HCT116 (cell line): ENCODE measurements at regions not wholly inside any gene's neighbourhood (a gene's known extent, or its start where the extent isn't known, plus 50 kb on each side); places are given as distances from the start of the nearest gene placed in this dataset.

Source experiments
- ATAC-seq: fragments of 200-7000 bp; cut with Tn5 transposase; 2 replicates; pipeline ENCODE4 v1.9.1; 2020; ENCODE audit warnings: mild to moderate bottlenecking, moderate library complexity
- BruUV-seq: library from RNA; stranded (reverse); fragments of 400-500 nt; replicated peaks from 2 replicates; lab custom pipeline; 2021; lab: Mats Ljungman, UMichigan
- CTCF ChIA-PET: fragments of 300-600 bp; sonication (Branson Sonifier 250); formaldehyde crosslinking; loops from one replicate; lab custom pipeline; 2021; ENCODE audit warnings: antibody characterized with exemption; lab: Charles Lee
- POLR2A ChIA-PET: fragments of 300-600, 350-600 bp; sonication (Branson Sonifier 250); formaldehyde crosslinking; loops from one replicate; lab custom pipeline; 2021; ENCODE audit warnings: antibody characterized with exemption; lab: Charles Lee
- RAD21 ChIA-PET, 2 experiments: fragments of 300-600 bp; sonication (Branson Sonifier 250); formaldehyde crosslinking; loops; one replicate each; lab custom pipeline; 2023; ENCODE audit warnings: low total read pairs in 2 of 2; ENCODE audit not compliant: uncharacterized antibody in 2 of 2, unreplicated experiment in 2 of 2, low non-redundant PET in 1 of 2; lab: Charles Lee
- DNase-seq: peaks from one replicate; pipeline ENCODE4 v3.0.0-alpha.2; 2010; ENCODE audit warnings: low read depth, low spot score
- H2AFZ ChIP-seq: fragments of 200-600 bp; shearing (Covaris generic), sonication (generic); 2 replicates; pipeline ENCODE4 v1.6.1; 2017; ENCODE audit warnings: low read depth, mixed run types, mixed read lengths, antibody characterized with exemption, low read length; ENCODE audit not compliant: poor library complexity, severe bottlenecking
- H3K27ac ChIP-seq: 2 replicates; pipeline ENCODE4 v1.5.1; 2012; ENCODE audit warnings: low read depth, low read length
- H3K27me3 ChIP-seq: fragments of 200-600 bp; sonication (generic); 2 replicates; pipeline ENCODE4 v1.6.1; 2016; ENCODE audit warnings: mixed run types, low read length, mixed read lengths; ENCODE audit not compliant: insufficient read depth
- H3K36me3 ChIP-seq, 2 experiments: fragments of 200-500 bp in 1 of 2; fragments of 200-600 bp in 1 of 2; sonication (Bioruptor generic) in 1 of 2; sonication (generic) in 1 of 2; 2 replicates each; pipeline versions ENCODE4 v1.5.1 to v1.6.1; 2014 to 2016; ENCODE audit warnings: low read length in 2 of 2, inconsistent platforms in 1 of 2, mixed read lengths in 1 of 2, mixed run types in 1 of 2; ENCODE audit not compliant: insufficient read depth in 2 of 2, control insufficient read depth in 1 of 2
- H3K4me1 ChIP-seq, 2 experiments: fragments of 200-600 bp in 1 of 2; sonication (generic) in 1 of 2; 2 replicates each; pipeline versions ENCODE4 v1.5.1 to v1.6.1; 2012 to 2017; ENCODE audit warnings: low read length in 2 of 2, inconsistent platforms in 1 of 2, mild to moderate bottlenecking in 1 of 2, mixed read lengths in 1 of 2, mixed run types in 1 of 2, moderate library complexity in 1 of 2; ENCODE audit not compliant: insufficient read depth in 2 of 2, control insufficient read depth in 1 of 2
- H3K4me2 ChIP-seq: fragments of 200-600 bp; sonication (generic); 2 replicates; pipeline ENCODE4 v1.6.1; 2017; ENCODE audit warnings: mixed run types, low read length, mixed read lengths
- H3K4me3 ChIP-seq, 2 experiments: fragments of 200-600 bp in 1 of 2; sonication (generic) in 1 of 2; replicated peaks in 1 of 2; 2 replicates each; pipeline ENCODE4 v1.5.1; 2011 to 2016; ENCODE audit warnings: low read length in 2 of 2, control low read depth in 1 of 2, low read depth in 1 of 2, mild to moderate bottlenecking in 1 of 2, mixed read lengths in 1 of 2, mixed run types in 1 of 2
- H3K79me2 ChIP-seq: fragments of 200-600 bp; sonication (generic); 2 replicates; pipeline ENCODE4 v1.6.1; 2017; ENCODE audit warnings: mild to moderate bottlenecking, mixed run types, low read length, moderate library complexity, mixed read lengths; ENCODE audit not compliant: insufficient read depth
- H3K9ac ChIP-seq: fragments of 200-600 bp; sonication (generic); 2 replicates; pipeline ENCODE4 v1.6.1; 2016; ENCODE audit warnings: low read length, mixed read lengths
- H3K9me2 ChIP-seq: fragments of 200-600 bp; sonication (generic), shearing (Covaris generic); 2 replicates; pipeline ENCODE4 v1.6.1; 2017; ENCODE audit warnings: mixed run types, mild to moderate bottlenecking, moderate library complexity; ENCODE audit not compliant: insufficient read depth
- H3K9me3 ChIP-seq, 2 experiments: fragments of 200-500 bp in 1 of 2; fragments of 200-600 bp in 1 of 2; sonication (Bioruptor generic) in 1 of 2; sonication (generic) in 1 of 2; 2 replicates each; pipeline ENCODE4 v1.6.1; 2014 to 2017; ENCODE audit warnings: low read length in 2 of 2, mixed read lengths in 2 of 2, inconsistent platforms in 1 of 2, low read depth in 1 of 2, mild to moderate bottlenecking in 1 of 2, mixed run types in 1 of 2, moderate library complexity in 1 of 2; ENCODE audit not compliant: control insufficient read depth in 1 of 2, insufficient read depth in 1 of 2
- H4K20me1 ChIP-seq: fragments of 200-600 bp; sonication (generic), shearing (Covaris generic); 2 replicates; pipeline ENCODE4 v1.6.1; 2017; ENCODE audit warnings: mixed run types, mild to moderate bottlenecking, moderate library complexity; ENCODE audit not compliant: insufficient read depth
- CBX3 ChIP-seq: IDR thresholded peaks from 2 replicates; pipeline ENCODE4 v1.6.1; 2012; ENCODE audit warnings: low read depth
- EGR1 ChIP-seq: IDR thresholded peaks from 2 replicates; pipeline ENCODE4 v1.6.1; 2012; ENCODE audit warnings: low read depth
- ELF1 ChIP-seq: IDR thresholded peaks from 2 replicates; pipeline ENCODE4 v1.6.1; 2012; ENCODE audit warnings: low read depth, borderline replicate concordance
- EZH2 ChIP-seq: fragments of 200-600 bp; sonication (generic); IDR thresholded peaks from 2 replicates; pipeline ENCODE4 v1.6.1; 2017; ENCODE audit warnings: antibody characterized with exemption, mixed run types
- EZH2phosphoT487 ChIP-seq: fragments of 200-600 bp; IDR thresholded peaks from 2 replicates; pipeline ENCODE4 v1.6.1; 2018; ENCODE audit warnings: antibody characterized with exemption, borderline replicate concordance
- FOSL1 ChIP-seq: IDR thresholded peaks from 2 replicates; pipeline ENCODE4 v1.6.1; 2012; ENCODE audit warnings: low read depth
- JUND ChIP-seq: IDR thresholded peaks from 2 replicates; pipeline ENCODE4 v1.6.1; 2012
- POLR2AphosphoS5 ChIP-seq: IDR thresholded peaks from 2 replicates; pipeline ENCODE4 v1.6.1; 2011; ENCODE audit warnings: mild to moderate bottlenecking, low read depth, low read length, moderate library complexity
- RAD21 ChIP-seq: IDR thresholded peaks from 2 replicates; pipeline ENCODE4 v1.6.1; 2012; ENCODE audit warnings: low read depth, mild to moderate bottlenecking
- SIN3A ChIP-seq: IDR thresholded peaks from 2 replicates; pipeline ENCODE4 v1.6.1; 2012; ENCODE audit warnings: low read depth
- SP1 ChIP-seq: IDR thresholded peaks from 2 replicates; pipeline ENCODE4 v1.6.1; 2012; ENCODE audit warnings: low read depth
- SRF ChIP-seq: IDR thresholded peaks from 2 replicates; pipeline ENCODE4 v1.6.1; 2012; ENCODE audit warnings: low read depth
- YY1 ChIP-seq: IDR thresholded peaks from 2 replicates; pipeline ENCODE4 v1.6.1; 2011; ENCODE audit warnings: low read length, low read depth, moderate library complexity, mild to moderate bottlenecking; ENCODE audit not compliant: insufficient replicate concordance; ENCODE audit errors: extremely low read depth
- ZFX ChIP-seq: fragments of 450-650 bp; IDR thresholded peaks from 2 replicates; pipeline ENCODE4 v1.6.1; 2017
- ZNF274 ChIP-seq: fragments of 200-500 bp; sonication (Bioruptor generic); IDR thresholded peaks from 2 replicates; pipeline ENCODE4 v1.6.1; 2014; ENCODE audit warnings: mild to moderate bottlenecking, low read depth, low read length, inconsistent platforms
- intact Hi-C: fragments of 100-400 bp; cut with micrococcal nuclease; formaldehyde crosslinking; loops from 2 replicates; pipeline ENCODE4 v1.10.0; 2022
- TF ChIP-seq, protein P1 (sequence below): IDR thresholded peaks from 2 replicates; pipeline ENCODE4 v1.6.1; 2012; ENCODE audit warnings: low read depth
- TF ChIP-seq, protein P2 (sequence below): IDR thresholded peaks from 2 replicates; pipeline ENCODE4 v1.6.1; 2011; ENCODE audit warnings: mild to moderate bottlenecking, low read length, moderate library complexity; ENCODE audit not compliant: insufficient replicate concordance; ENCODE audit errors: extremely low read depth
- TF ChIP-seq, protein P3 (sequence below): IDR thresholded peaks from 2 replicates; pipeline ENCODE4 v1.6.1; 2012
- TF ChIP-seq, protein P4 (sequence below), 3 experiments: fragments of 200-600 bp in 1 of 3; sonication (generic) in 1 of 3; IDR thresholded peaks in 2 of 3; conservative IDR thresholded peaks in 1 of 3; 2 replicates each; pipeline ENCODE4 v1.5.1; 2012 to 2017; ENCODE audit warnings: low read depth in 2 of 3, low read length in 2 of 3, antibody characterized with exemption in 1 of 3, borderline replicate concordance in 1 of 3, control low read depth in 1 of 3, mild to moderate bottlenecking in 1 of 3, mixed read lengths in 1 of 3, mixed run types in 1 of 3, moderate library complexity in 1 of 3; ENCODE audit not compliant: insufficient read depth in 1 of 3
- TF ChIP-seq, protein P5 (sequence below): IDR thresholded peaks from 2 replicates; pipeline ENCODE4 v1.6.1; 2012

DNA sequence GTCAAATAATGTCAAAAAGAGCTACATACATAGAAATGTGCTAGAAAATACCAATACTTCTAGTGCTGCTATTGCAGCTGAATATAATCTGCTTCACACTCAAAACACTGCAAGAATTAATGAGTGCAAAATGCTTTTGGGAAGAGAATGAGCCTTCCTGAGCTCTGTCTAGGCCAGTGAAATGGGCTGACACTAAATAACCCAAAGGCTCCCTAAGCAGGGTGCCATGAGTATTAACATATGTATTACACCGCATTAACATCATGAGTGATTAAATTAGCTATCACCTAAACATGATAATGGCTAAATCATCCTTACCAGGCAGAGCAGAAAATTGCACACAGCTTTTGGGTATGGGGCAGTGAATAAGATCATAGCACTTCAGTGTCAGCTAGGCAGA is 806.3 kb upstream of the NECTIN3 start:
- no peak overlapping the region for H3K4me3 ChIP-seq
- no peaks in the 10 kb centered on the region for H3K79me2 ChIP-seq
- H3K36me3 ChIP-seq, result no peaks in the 10 kb centered on the region
- CTCF ChIA-PET, result no interaction called here
- no peak overlapping the region for H3K4me2 ChIP-seq
- no peaks in the 10 kb centered on the region for H3K4me1 ChIP-seq
- BruUV-seq, result no TSS peak
- no peaks in the 10 kb centered on the region for H3K27me3 ChIP-seq
- no peaks in the 10 kb centered on the region for H3K9me2 ChIP-seq
- no peak overlapping the region for H2AFZ ChIP-seq
- ATAC-seq, result no peak
- H3K27ac ChIP-seq, result no peak overlapping the region
- POLR2A ChIA-PET, result no interaction called here
- H3K9me3 ChIP-seq, result no peaks in the 10 kb centered on the region
- H4K20me1 ChIP-seq, result no peaks in the 10 kb centered on the region
- RAD21 ChIA-PET, result no interaction called here
- intact Hi-C loops, result no loop called here
- TF ChIP-seq, protein P1, sequence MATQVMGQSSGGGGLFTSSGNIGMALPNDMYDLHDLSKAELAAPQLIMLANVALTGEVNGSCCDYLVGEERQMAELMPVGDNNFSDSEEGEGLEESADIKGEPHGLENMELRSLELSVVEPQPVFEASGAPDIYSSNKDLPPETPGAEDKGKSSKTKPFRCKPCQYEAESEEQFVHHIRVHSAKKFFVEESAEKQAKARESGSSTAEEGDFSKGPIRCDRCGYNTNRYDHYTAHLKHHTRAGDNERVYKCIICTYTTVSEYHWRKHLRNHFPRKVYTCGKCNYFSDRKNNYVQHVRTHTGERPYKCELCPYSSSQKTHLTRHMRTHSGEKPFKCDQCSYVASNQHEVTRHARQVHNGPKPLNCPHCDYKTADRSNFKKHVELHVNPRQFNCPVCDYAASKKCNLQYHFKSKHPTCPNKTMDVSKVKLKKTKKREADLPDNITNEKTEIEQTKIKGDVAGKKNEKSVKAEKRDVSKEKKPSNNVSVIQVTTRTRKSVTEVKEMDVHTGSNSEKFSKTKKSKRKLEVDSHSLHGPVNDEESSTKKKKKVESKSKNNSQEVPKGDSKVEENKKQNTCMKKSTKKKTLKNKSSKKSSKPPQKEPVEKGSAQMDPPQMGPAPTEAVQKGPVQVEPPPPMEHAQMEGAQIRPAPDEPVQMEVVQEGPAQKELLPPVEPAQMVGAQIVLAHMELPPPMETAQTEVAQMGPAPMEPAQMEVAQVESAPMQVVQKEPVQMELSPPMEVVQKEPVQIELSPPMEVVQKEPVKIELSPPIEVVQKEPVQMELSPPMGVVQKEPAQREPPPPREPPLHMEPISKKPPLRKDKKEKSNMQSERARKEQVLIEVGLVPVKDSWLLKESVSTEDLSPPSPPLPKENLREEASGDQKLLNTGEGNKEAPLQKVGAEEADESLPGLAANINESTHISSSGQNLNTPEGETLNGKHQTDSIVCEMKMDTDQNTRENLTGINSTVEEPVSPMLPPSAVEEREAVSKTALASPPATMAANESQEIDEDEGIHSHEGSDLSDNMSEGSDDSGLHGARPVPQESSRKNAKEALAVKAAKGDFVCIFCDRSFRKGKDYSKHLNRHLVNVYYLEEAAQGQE, result no peak
- no peak for TF ChIP-seq YY1
- TF ChIP-seq, protein P2, sequence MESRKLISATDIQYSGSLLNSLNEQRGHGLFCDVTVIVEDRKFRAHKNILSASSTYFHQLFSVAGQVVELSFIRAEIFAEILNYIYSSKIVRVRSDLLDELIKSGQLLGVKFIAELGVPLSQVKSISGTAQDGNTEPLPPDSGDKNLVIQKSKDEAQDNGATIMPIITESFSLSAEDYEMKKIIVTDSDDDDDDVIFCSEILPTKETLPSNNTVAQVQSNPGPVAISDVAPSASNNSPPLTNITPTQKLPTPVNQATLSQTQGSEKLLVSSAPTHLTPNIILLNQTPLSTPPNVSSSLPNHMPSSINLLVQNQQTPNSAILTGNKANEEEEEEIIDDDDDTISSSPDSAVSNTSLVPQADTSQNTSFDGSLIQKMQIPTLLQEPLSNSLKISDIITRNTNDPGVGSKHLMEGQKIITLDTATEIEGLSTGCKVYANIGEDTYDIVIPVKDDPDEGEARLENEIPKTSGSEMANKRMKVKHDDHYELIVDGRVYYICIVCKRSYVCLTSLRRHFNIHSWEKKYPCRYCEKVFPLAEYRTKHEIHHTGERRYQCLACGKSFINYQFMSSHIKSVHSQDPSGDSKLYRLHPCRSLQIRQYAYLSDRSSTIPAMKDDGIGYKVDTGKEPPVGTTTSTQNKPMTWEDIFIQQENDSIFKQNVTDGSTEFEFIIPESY, result no peak
- TF ChIP-seq, protein P3, sequence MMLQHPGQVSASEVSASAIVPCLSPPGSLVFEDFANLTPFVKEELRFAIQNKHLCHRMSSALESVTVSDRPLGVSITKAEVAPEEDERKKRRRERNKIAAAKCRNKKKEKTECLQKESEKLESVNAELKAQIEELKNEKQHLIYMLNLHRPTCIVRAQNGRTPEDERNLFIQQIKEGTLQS, result no peak
- TF ChIP-seq, protein P4, sequence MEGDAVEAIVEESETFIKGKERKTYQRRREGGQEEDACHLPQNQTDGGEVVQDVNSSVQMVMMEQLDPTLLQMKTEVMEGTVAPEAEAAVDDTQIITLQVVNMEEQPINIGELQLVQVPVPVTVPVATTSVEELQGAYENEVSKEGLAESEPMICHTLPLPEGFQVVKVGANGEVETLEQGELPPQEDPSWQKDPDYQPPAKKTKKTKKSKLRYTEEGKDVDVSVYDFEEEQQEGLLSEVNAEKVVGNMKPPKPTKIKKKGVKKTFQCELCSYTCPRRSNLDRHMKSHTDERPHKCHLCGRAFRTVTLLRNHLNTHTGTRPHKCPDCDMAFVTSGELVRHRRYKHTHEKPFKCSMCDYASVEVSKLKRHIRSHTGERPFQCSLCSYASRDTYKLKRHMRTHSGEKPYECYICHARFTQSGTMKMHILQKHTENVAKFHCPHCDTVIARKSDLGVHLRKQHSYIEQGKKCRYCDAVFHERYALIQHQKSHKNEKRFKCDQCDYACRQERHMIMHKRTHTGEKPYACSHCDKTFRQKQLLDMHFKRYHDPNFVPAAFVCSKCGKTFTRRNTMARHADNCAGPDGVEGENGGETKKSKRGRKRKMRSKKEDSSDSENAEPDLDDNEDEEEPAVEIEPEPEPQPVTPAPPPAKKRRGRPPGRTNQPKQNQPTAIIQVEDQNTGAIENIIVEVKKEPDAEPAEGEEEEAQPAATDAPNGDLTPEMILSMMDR (IDR thresholded peaks at IDR 0.05 in 2 of 3, conservative IDR thresholded peaks at IDR 0.05 in 1 of 3; ENCODE audit: borderline replicate concordance in 1 of 3, insufficient read depth in 1 of 3, low read depth in 2 of 3, low read length in 2 of 3), result no peak
- no peak for TF ChIP-seq SRF
- TF ChIP-seq EZH2phosphoT487, result no peak
- TF ChIP-seq POLR2AphosphoS5, result no peak
- TF ChIP-seq EGR1, result no peak
- no peak for TF ChIP-seq SIN3A
- no peak for TF ChIP-seq ZFX
- TF ChIP-seq ELF1, result no peak
- no peak for TF ChIP-seq JUND
- TF ChIP-seq ZNF274, result no peak
- no peak for TF ChIP-seq FOSL1
- no peak for TF ChIP-seq SP1
- TF ChIP-seq RAD21, result no peak
- TF ChIP-seq, protein P5, sequence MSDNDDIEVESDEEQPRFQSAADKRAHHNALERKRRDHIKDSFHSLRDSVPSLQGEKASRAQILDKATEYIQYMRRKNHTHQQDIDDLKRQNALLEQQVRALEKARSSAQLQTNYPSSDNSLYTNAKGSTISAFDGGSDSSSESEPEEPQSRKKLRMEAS, result no peak
- TF ChIP-seq EZH2, result no peak
- no peak for TF ChIP-seq CBX3
- TF ChIP-seq, all 23 proteins: peak for 0
- no peak for DNase-seq
- H3K9ac ChIP-seq, result no peak overlapping the region
